ENCODE measurements at regions not wholly inside any gene's neighbourhood (a gene's known extent, or its start where the extent isn't known, plus 50 kb on each side); places are given as distances from the start of the nearest gene placed in this dataset.

DNA sequence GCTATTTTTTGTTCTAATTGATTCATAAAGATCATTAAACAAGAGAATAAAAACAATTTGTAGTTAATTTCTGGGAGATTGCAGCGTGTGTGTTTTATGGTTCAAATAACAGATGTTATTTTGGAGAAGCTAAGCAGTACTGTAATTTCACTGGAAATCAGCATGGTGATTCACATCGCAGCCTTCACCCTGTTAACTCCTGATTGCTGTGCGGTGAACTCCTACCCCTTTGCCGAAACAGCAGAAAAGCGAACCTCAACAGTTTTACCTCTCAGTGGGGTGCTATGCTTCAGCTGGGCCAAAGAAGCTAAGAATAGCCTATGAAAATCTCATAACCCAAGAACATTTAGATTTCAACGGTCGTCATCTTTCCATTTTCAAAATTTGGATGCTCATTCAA, 441.5 kb upstream of the RARB start:
- no peak for DNase-seq (ENCODE audit: low spot score)

DNA sequence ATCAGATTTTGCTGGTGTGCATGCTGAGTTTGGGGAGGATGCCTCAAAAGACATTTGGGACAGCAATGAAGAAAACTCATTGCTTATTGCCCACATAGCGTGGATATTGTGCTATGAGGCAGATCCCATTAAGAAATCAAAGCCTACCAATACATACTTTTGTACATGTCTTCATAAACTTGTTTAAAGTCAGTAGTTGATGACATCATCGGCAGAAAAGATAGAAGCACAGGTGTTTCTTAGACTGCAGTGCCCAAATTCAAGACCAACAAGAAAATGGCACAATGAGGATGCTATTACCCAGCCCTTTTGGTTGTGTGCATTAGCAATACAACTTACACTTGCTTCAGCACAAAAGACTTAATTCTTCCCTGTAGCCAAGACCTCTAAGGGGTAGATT, 428.7 kb upstream of the RARB start:
- no peak for DNase-seq (ENCODE audit: low spot score)

DNA sequence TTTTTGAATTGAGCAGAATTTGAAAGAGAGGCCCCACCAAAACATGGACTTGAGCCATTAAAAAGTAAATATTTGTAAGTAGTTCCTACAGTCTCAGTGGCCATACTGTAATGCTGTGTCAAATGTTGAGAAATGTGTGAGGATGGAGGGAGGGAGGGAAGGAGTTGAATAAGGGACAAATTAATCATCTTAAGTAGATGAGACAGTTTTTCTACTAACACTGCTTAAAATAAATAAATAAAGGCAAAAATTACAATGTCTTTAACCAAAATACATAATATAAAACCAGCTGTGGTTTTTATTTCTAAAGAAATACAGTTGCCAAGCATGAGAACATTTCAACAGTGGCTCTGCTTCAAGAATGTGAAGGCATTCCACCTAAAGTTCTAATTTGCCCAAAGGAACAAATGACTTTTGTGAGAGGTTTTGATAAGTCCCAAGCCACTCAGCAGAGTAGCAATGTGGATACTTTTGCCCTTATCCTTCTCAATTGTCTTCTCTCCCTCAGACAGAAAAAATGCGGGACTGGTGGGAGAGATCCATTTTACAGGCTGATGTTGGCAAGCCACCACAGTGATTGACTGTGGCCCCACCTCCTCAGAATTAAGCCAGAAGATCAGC, 427.0 kb upstream of the RARB start:
- no peak for DNase-seq (ENCODE audit: low spot score)

DNA sequence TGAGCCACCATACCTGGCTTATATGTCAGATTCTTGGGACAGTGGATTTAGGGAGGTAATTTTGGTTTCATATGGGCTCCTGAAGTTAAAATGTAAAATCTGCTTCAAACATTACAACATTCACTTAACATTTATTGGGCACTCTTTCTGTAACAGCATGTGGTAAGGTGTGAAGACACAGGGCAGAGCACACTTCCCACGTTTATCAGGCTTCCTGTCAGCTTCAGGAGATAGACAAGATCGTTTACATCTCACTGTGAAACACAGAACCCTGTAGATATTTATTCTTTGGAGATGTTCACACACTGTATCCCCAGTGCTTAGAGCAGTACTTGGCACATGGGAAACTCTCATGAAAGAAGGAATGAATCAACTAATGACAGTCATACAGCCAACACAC, 426.0 kb upstream of the RARB start:
- no peak for DNase-seq (ENCODE audit: low spot score)

DNA sequence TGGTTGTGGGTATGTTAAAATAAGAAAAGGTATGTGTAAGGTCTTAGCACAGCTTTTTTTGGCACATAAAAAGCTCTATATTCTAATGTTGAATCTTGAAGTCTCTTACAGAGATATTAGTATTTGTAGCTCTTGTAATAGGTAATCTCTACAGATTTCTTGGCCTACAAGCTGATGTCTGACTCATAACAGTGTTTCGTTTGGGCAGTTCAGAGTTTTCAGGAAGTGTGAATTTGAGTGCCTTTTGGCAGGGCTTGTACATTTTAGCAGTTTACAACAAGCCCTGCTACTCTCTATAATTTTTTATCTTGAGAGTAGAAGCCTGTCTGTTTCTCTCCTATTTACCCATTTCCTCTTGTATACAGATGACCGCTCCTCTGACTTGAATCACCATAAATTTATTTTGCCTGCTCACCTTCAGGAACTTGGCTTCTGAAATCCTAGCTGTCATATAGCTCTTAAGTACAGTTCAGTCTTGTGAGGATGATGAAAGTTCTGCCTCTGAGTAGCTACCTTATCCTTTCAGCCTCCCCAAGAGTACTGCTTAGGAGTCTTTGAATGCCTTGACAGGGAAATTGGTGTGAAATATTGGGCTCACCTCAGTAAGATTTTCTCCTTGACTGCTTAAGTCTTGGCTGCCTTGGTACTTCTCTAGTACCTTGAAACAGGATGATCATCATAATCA, 419.9 kb upstream of the RARB start:
- DNase-seq (ENCODE audit: low spot score) = no peak

DNA sequence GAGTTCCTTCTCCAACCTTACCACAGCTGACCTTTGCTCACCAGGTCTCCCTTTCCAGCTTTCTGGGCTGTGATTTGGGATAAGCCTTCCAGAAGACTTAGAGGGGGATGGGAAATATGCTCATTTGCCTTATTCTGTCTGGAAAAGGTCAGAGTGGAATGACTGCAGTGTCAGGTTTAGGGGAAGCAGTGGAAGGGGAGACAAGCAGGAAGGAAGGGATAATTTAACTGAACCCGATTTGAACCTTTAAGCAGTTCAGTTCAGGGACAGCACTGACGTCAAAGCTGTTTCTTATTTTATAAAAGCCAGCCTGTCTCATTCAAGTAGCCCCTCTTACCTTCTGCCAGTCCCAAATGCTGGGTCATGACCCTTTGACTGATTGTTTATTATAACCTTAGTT, 418.4 kb upstream of the RARB start:
- no peak for DNase-seq (ENCODE audit: low spot score)

DNA sequence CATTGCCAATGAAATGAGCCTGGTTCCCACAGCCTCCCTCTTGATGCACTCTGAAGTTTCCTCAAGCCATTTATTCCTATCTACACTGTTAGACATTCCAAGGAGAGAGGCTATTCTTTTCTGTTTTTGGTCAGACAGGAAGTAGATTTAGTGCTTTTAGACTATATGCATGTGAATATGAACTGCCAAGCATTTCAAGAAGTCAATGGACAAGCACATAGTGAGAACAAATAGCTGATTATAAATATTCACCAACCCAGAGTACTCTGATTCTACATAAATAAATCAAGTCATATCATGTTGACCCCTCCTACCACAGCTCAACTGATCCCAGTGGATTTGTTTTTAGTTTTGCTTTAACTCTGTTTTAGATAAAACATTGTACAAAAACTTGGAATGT, 412.5 kb upstream of the RARB start:
- DNase-seq (ENCODE audit: low spot score) = no peak

DNA sequence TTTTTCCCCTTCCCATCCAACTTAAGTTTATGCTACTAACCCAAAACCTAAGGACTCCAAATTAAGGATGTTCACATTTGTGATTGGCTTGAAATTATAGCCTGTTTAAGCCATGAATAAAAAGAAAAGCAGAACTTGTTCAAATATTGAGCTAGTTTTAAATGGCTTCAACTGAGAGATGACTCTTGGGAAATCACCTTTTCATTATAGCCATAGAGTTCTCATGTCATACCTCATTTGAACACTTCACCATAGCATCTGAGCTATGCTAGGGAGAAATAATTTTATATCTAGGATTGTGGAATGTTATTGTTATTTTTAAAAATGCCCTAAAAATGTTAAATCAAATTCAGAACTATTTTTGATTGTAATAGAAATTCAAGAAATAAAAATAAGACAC, 409.2 kb upstream of the RARB start:
- no peak for DNase-seq (ENCODE audit: low spot score)

DNA sequence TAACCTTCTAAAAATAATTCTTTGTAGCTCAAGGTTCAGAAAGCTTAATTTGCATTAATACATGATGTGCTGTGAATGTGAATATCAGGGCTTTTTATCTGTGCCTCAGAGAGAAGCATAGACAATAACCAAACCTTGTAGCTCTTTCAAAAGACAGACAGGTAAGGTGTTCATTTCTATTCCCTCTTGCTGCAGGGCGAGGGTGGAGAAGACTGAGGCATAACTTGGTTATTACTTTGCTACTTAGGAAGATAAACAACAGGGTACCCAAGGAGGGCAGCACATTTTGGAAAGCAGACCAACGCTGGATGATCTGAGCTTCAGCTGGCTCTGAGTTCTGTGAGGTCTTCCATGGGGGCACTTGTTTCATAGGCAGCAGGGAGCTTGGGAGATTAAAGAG, 408.6 kb upstream of the RARB start:
- DNase-seq (ENCODE audit: low spot score) = no peak

DNA sequence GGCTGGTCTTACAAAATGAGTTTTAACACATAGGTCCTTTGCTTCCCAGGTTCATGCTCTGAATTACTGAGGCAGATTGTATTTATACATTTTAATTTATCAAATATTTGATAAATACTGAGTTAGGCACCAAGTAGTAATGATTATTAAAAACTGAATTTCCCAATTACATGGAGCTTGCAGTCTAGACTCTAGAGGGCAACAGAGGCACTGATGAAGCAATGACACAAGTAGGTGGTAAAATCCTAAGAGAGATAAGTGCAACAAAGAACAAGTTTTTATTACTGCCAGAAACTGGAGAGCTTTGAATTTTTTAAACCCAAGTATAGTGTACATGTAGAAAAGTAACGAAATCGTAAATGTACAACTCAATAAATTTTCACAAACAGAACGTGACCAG, 406.2 kb upstream of the RARB start:
- DNase-seq (ENCODE audit: low spot score) = no peak

DNA sequence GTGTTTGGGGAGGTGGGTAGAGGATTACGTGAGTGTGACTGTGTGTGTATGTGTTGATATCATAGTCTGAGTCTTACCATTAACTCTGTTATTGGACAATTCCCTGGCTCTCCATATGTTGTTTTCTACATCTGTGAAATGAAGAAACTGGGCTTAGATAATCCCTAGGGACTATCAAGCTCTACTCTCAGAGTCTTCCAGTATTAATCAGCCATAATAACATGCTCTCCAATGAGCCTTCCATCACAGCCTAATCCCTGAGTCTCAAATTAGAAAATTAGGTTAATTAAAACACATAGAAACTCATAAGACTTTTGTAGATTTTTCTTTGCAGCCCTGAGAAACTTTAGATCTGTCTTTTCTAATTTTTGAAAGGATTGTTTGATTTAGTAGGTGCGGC, 404.2 kb upstream of the RARB start:
- no peak for DNase-seq (ENCODE audit: low spot score)

DNA sequence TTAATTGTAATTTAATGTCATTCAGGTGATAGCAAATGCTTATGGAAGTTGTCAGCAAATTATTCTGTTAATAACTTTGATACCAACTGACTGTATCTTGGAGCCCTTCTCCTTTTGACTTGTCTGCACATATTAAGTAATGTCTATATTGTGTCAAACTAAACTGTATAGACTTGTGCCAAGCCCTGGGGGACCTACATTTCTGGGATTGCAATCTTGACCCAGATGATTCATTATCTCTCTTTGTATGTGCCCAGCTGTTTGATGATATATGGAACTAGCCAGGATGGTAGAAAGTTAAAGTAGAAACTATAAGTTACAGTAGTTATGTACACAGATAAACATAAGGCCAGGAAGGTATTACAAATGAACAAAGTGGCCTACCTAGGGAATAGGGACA, 402.8 kb upstream of the RARB start:
- no peak for DNase-seq (ENCODE audit: low spot score)

DNA sequence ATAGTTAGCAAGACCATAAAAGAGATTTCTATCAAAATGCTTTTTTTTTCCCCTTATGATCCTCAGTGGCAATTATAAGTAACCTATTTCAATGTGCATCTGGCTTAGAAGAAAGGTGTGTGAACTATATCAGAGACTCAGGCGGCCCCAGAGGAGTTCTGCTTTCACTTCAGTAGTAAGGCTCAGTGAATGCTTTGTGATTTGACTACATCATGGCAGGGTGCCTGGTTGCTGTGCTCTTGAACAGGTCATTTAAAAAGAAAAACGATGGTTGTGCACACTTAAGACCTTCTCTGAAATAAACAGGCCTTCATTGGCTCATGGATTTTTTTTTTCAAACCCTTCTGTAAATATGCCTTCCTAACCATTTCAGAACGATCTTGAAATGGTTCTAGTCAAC, 400.4 kb upstream of the RARB start:
- no peak for DNase-seq (ENCODE audit: low spot score)

DNA sequence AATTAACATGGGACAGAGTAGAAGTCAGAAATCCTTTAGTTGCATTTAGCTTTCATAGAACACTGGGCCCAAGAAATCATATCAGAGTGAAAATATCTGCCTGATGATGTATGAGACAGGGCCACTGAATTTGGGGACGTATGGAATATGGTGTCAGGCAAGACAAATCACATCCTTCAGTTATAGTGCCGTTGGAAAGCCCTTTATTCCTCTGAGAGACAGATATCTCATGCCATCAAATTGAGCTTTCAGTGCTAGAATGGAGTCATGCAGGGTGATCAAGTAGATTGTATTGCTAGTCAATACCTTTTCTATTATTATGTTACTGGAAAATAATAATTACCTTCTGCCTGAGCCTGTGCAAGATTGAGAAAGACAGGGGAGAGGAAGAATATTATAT, 398.2 kb upstream of the RARB start:
- DNase-seq (ENCODE audit: low spot score) = no peak

DNA sequence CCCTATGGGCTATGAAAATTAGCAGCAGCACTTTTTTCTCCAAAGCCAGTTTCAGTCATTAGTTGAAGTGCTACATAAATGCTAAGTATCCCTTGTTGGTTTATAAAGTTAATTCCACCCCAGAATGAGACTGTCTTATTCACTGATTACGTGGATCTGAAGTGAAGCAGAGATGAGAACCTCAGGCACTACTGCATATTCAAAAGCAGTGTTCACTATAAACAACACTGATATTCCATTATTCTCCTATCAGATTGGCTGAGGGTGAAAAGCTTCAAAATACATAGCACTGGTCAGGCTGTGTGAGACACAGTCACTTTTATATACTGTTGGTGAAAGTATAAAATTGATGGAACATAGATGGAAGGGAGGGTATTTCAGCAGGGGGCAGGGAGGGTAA, 395.7 kb upstream of the RARB start:
- DNase-seq (ENCODE audit: low spot score) = no peak

DNA sequence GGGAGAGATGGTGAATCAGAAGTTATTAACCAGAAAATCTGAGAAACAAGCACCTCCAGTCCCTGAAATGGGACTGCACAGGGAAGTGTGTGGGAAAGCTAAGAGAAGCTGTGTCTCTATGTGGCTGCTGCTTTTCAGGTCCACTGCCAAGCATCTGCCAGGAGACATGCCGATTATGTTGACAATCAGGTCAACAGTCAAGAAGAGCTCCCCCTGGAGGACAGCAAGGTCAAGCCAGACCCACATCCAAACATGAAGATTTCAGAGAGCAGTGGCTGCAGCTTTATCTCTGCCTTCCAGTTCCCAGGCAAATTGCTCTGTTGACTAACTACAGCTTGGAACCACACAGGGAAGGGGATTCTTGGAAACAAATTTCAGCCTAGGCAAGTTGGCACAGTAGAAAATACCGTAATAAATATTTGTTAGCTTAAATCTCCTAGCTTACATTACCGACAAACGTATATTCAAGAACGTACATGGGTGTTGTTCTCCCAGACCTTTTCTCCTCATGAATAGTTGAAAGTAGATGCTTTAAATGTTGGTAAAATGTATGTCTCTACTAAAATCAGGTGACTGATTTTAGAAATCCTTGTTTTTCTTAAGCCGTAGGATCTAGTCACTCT, 394.5 kb upstream of the RARB start:
- no peak for DNase-seq (ENCODE audit: low spot score)

DNA sequence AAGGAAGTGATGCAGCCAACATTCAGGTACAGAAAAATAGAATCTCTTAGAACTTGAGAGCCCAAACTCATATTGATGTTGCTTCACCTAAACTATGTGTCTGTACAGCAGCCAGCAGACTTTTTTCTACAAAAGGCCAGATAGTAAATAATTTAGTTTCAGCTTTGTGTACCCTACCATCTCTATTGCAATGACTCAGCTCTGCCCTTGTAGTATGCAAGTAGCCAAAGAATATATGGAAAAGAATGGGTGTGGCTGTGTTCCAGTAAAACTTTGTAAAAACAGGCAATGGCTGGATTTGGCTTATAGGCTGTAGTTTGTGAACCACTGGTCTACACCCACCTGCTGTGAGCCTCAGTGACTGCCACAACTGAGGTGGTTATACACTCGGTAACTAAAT, 392.5 kb upstream of the RARB start:
- DNase-seq (ENCODE audit: low spot score) = no peak

DNA sequence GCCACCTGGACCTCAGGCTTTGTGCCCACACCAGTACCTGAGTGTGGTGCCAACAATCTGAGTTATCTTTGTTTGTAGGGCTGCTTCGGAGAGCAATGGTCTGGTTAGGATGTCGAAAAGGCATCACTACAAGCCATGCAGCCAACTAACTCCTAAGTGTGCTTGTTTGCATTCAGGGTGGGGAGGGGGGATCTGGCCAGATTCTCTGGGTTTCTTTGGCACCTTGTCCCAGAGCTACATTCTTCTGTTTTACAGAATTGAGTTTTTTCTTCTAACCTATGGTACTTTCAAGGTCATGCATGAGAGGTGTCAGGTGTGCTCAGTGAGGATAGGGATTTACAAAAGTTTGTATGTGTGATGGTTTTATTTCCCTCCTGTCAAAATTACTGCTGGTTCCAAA, 391.4 kb upstream of the RARB start:
- DNase-seq (ENCODE audit: low spot score) = no peak

DNA sequence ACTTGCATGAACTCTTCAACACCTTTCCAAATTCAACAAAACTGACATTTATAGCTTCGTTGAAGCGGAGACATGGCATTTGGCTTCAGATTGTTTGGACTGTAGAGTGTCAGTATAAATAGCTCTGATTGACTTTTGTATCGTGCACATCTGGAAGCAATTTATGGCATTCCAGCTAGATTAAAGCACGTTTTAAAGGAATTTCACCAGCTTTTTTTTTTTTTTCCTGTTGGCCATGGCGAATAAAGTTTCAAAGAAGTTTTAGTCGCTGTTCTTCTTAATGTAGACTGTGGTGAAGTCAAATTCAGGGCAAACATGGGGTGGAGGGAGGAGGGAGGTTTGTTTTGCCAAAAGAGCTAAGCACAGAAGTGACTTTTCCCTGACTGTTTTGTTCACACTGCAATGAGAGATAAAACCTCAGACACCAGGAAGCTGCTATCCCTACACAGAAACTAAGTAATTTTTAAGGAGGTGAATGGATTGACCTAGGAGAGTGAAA, 391.0 kb upstream of the RARB start:
- DNase-seq (ENCODE audit: low spot score) = no peak

DNA sequence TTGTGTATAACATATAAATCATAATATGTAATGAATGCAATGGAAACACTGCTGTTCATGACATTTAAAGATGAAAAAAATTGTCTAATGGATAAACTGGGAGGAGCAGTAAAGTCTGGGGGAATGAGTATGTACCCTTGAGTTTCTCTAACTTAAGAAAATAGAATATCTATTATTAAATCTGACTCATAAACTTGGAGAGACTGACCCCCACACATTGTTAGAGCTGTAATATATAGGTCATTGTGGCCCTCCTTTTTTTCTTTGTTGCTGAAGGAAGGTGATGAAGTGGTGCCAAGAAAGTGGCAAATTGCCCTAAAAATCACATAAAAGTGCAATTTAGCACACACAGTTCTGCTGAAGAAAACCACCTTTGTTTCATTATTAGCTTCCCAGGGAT, 389.8 kb upstream of the RARB start:
- no peak for DNase-seq (ENCODE audit: low spot score)

DNA sequence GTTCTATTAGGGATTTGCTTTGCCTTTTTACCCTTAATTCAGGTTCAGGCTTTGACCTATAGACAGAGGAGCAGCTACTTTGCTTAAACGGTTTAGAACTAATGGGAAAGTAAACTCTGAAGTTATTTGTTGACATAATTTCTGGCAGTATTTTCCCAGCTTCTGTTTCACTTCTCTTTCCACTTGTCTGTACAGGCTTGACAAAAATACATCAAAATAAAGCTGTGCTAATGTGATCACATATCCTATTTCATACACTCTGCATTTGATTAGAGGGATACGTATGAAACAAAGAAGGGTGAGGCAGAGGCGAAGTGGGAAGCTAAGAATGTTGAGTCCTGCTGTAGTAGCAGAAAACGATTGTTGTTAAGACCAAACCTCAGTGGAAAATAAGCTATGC, 389.1 kb upstream of the RARB start:
- no peak for DNase-seq (ENCODE audit: low spot score)

DNA sequence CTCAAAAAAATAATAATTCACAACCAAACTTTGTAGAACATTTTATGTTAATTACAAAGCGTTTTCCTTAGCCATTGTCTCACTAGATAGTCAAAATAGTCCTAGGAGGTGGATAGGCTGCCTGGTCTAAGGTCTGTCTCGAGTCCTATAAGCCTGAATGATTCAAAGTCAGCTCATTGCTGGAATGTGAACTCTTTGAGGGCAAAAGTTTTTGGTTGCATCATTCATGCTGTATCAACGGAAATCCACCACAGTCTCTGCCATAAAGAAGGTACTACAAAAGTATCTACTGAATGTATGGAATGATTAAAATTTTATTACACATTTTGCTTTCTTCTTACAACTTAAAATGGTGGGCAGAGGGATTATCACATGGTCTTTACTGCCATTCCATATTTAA, 387.3 kb upstream of the RARB start:
- no peak for DNase-seq (ENCODE audit: low spot score)

DNA sequence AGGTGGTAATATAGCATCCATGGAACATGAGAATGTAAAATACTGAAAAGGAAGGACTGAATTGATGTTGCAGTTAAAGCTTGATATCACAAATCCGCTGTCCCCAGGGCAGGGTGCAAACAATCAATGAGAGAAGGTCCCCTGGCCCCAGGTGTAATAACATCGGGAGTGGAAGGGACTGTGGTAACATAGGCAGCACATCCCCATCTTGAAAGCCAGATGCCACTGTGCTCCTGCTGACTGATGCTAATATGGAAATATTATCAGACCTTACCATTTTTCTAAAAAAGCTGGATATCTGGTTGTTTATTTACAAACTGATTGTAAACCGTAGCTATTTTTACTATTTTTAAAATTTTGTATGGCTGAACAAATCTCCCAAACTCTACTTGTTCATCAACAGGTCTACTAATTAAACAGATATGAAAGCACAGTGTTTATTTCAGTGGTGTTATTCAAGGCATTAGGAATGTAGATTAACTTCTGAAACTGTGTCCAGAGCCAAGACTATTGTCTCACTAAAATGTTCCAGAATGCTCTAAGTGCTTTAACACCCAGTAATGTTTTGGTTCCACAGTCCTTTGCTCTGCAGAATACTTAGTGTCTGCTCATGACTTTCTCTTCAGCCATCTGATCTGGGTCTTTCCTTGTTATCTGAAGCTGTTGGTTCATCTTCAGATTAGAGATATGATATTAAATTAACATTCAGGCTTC, 386.0 kb upstream of the RARB start:
- no peak for DNase-seq (ENCODE audit: low spot score)
